ENCODE measurements at regions not wholly inside any gene's neighbourhood (a gene's known extent, or its start where the extent isn't known, plus 50 kb on each side); places are given as distances from the start of the nearest gene placed in this dataset.
A peak's percentile ranks its signal among the peaks of the same experiment; 100 is the strongest.
"Not testable (repeated sequence)": the region's sequence is repeated elsewhere in the genome, so short reads cannot be mapped to it uniquely, and the experiment has no call there.

GRCh38 chr12:62192180-62192902 is 67.9 kb upstream of the USP15 start:
- DNase-seq (ENCODE audit: low spot score): peak; percentile 83

GRCh38 chr12:62192903-62193250 is 67.3 kb upstream of the USP15 start:
- DNase-seq (ENCODE audit: low spot score): peak; percentile 6

- DNase-seq (ENCODE audit: low spot score): no peak
Measured at GRCh38 chr12:62194031-62194430, 66.2 kb upstream of the USP15 start.

GRCh38 chr12:62194616-62195015 is 65.6 kb upstream of the USP15 start:
- no peak for DNase-seq (ENCODE audit: low spot score)

- no peak for DNase-seq (ENCODE audit: low spot score)
Measured at GRCh38 chr12:62196146-62196545, 64.1 kb upstream of the USP15 start.

GRCh38 chr12:62202861-62203260 is 57.3 kb upstream of the USP15 start:
- not testable (repeated sequence) for DNase-seq (ENCODE audit: low spot score)

GRCh38 chr12:62205346-62205745 is 54.9 kb upstream of the USP15 start:
- no peak for DNase-seq (ENCODE audit: low spot score)

GRCh38 chr12:62207248-62207647 is 53.0 kb upstream of the USP15 start:
- DNase-seq (ENCODE audit: low spot score): no peak

All from globus pallidus (tissue), 1 donor.